ENCODE measurements at regions not wholly inside any gene's neighbourhood (a gene's known extent, or its start where the extent isn't known, plus 50 kb on each side); places are given as distances from the start of the nearest gene placed in this dataset.

DNA sequence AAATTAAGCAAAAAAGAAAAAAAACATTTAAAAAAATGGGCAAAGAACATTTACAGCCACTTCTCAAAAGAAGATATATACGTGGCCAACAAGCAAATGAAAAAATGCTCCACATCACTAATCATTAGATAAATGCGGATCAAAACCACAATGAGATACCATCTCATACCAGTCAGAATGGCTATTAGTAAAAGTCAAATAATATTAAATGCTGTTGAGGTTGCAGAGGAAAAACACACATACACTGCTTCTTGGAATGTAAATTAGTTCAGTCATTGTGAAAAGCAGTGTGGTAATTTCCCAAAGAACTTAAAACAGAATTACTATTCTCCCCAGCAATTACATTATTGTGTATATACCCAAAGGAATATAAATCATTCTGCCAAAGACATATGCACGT is 1189.0 kb downstream of the PCDH18 start:
- TF ChIP-seq, protein P1, sequence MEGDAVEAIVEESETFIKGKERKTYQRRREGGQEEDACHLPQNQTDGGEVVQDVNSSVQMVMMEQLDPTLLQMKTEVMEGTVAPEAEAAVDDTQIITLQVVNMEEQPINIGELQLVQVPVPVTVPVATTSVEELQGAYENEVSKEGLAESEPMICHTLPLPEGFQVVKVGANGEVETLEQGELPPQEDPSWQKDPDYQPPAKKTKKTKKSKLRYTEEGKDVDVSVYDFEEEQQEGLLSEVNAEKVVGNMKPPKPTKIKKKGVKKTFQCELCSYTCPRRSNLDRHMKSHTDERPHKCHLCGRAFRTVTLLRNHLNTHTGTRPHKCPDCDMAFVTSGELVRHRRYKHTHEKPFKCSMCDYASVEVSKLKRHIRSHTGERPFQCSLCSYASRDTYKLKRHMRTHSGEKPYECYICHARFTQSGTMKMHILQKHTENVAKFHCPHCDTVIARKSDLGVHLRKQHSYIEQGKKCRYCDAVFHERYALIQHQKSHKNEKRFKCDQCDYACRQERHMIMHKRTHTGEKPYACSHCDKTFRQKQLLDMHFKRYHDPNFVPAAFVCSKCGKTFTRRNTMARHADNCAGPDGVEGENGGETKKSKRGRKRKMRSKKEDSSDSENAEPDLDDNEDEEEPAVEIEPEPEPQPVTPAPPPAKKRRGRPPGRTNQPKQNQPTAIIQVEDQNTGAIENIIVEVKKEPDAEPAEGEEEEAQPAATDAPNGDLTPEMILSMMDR (IDR thresholded peaks at IDR 0.05) = no peak
- TF ChIP-seq EZH2phosphoT487 (IDR thresholded peaks at IDR 0.05) = no peak
